ENCODE measurements at regions not wholly inside any gene's neighbourhood (a gene's known extent, or its start where the extent isn't known, plus 50 kb on each side); places are given as distances from the start of the nearest gene placed in this dataset.

GRCh38 chr15:29473621-29474105 lies 204.0 kb upstream of the NSMCE3 start:
- DNase-seq = no peak
- Histone ChIP-seq H3K27me3 (no peaks in the 10 kb centered on the region), H3K27ac (no peak overlapping the region), H3K4me3 (no peak overlapping the region), H3K36me3 (no peaks in the 10 kb centered on the region), H3K4me1 (no peaks in the 10 kb centered on the region), H3K9me3 (no peaks in the 10 kb centered on the region)
- intact Hi-C loops (cut with DNase I; ENCODE audit: low total_unique reads) = no loop called here
- TF ChIP-seq POLR2A (IDR thresholded peaks at IDR 0.05) = no peak
- no peak for TF ChIP-seq CTCF (IDR thresholded peaks at IDR 0.05)

GRCh38 chr15:29472901-29473445 lies 203.4 kb upstream of the NSMCE3 start:
- H3K27ac ChIP-seq = no peak overlapping the region
- no peak overlapping the region for H3K4me3 ChIP-seq
- H3K4me1 ChIP-seq = no peaks in the 10 kb centered on the region
- no peaks in the 10 kb centered on the region for H3K36me3 ChIP-seq
- no peaks in the 10 kb centered on the region for H3K9me3 ChIP-seq
- H3K27me3 ChIP-seq = no peaks in the 10 kb centered on the region
- intact Hi-C loops (cut with DNase I; ENCODE audit: low total_unique reads) = no loop called here
- DNase-seq = no peak
- TF ChIP-seq POLR2A (IDR thresholded peaks at IDR 0.05) (no peak), CTCF (IDR thresholded peaks at IDR 0.05) (no peak)

GRCh38 chr15:29471757-29472156 lies 202.1 kb upstream of the NSMCE3 start:
- no peaks in the 10 kb centered on the region for H3K9me3 ChIP-seq
- no peaks in the 10 kb centered on the region for H3K4me1 ChIP-seq
- no peak for DNase-seq
- H3K27me3 ChIP-seq = no peaks in the 10 kb centered on the region
- no peak for TF ChIP-seq POLR2A (IDR thresholded peaks at IDR 0.05)
- TF ChIP-seq CTCF (IDR thresholded peaks at IDR 0.05) = no peak
- no peak overlapping the region for H3K4me3 ChIP-seq
- H3K36me3 ChIP-seq = no peaks in the 10 kb centered on the region
- H3K27ac ChIP-seq = no peak overlapping the region
- intact Hi-C loops (cut with DNase I; ENCODE audit: low total_unique reads) = no loop called here

- Histone ChIP-seq H3K27ac (no peak overlapping the region), H3K36me3 (no peaks in the 10 kb centered on the region), H3K9me3 (no peaks in the 10 kb centered on the region), H3K4me3 (no peak overlapping the region), H3K4me1 (no peaks in the 10 kb centered on the region), H3K27me3 (no peaks in the 10 kb centered on the region)
- DNase-seq = no peak
- TF ChIP-seq CTCF (IDR thresholded peaks at IDR 0.05) (no peak), POLR2A (IDR thresholded peaks at IDR 0.05) (no peak)
- intact Hi-C loops (cut with DNase I; ENCODE audit: low total_unique reads) = no loop called here
Measured at GRCh38 chr15:29471306-29471705, 201.7 kb upstream of the NSMCE3 start.

GRCh38 chr15:29470794-29471193 lies 201.2 kb upstream of the NSMCE3 start:
- Histone ChIP-seq H3K27ac (no peak overlapping the region), H3K36me3 (no peaks in the 10 kb centered on the region), H3K4me1 (no peaks in the 10 kb centered on the region), H3K9me3 (no peaks in the 10 kb centered on the region), H3K4me3 (no peak overlapping the region), H3K27me3 (no peaks in the 10 kb centered on the region)
- TF ChIP-seq CTCF (IDR thresholded peaks at IDR 0.05) (no peak), POLR2A (IDR thresholded peaks at IDR 0.05) (no peak)
- no peak for DNase-seq
- intact Hi-C loops (cut with DNase I; ENCODE audit: low total_unique reads) = no loop called here
